ENCODE measurements at regions not wholly inside any gene's neighbourhood (a gene's known extent, or its start where the extent isn't known, plus 50 kb on each side); places are given as distances from the start of the nearest gene placed in this dataset.

- H3K4me1 ChIP-seq (ENCODE audit: insufficient read depth, low read length, poor library complexity, severe bottlenecking) = no peaks in the 10 kb centered on the region
- no TSS peak for BruUV-seq (replicated peaks)
- H3K27me3 ChIP-seq (replicated peaks; ENCODE audit: insufficient read depth, low read depth, low read length, poor library complexity) = no peaks in the 10 kb centered on the region
- H3K4me3 ChIP-seq (ENCODE audit: low read depth, low read length, poor library complexity, severe bottlenecking) = no peak overlapping the region
- ChIA-PET CTCF (no interaction called here), POLR2A (ENCODE audit: low non-redundant PET) (no interaction called here)
- no peaks in the 10 kb centered on the region for H3K36me3 ChIP-seq (ENCODE audit: insufficient read depth, low read length, poor library complexity, severe bottlenecking)
- H3K9me3 ChIP-seq (ENCODE audit: low read depth, low read length, poor library complexity, severe bottlenecking) = no peaks in the 10 kb centered on the region
- no peak for DNase-seq (ENCODE audit: low spot score)
- no peak overlapping the region for H3K27ac ChIP-seq (ENCODE audit: low read depth, low read length, poor library complexity, severe bottlenecking)
- TF ChIP-seq, protein P1, sequence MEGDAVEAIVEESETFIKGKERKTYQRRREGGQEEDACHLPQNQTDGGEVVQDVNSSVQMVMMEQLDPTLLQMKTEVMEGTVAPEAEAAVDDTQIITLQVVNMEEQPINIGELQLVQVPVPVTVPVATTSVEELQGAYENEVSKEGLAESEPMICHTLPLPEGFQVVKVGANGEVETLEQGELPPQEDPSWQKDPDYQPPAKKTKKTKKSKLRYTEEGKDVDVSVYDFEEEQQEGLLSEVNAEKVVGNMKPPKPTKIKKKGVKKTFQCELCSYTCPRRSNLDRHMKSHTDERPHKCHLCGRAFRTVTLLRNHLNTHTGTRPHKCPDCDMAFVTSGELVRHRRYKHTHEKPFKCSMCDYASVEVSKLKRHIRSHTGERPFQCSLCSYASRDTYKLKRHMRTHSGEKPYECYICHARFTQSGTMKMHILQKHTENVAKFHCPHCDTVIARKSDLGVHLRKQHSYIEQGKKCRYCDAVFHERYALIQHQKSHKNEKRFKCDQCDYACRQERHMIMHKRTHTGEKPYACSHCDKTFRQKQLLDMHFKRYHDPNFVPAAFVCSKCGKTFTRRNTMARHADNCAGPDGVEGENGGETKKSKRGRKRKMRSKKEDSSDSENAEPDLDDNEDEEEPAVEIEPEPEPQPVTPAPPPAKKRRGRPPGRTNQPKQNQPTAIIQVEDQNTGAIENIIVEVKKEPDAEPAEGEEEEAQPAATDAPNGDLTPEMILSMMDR (conservative IDR thresholded peaks at IDR 0.05; ENCODE audit: low read depth, low read length) = no peak
- no peak for TF ChIP-seq EZH2 (IDR thresholded peaks at IDR 0.05; ENCODE audit: borderline replicate concordance, low read depth, low read length, poor library complexity, severe bottlenecking)
- intact Hi-C loops (cut with micrococcal nuclease; ENCODE audit: unreplicated experiment) = no loop called here
Observed at GRCh38 chr10:130541090-130541489, 404.9 kb downstream of the GLRX3 start.

- H3K27me3 ChIP-seq (replicated peaks; ENCODE audit: insufficient read depth, low read depth, low read length, poor library complexity) = no peaks in the 10 kb centered on the region
- ChIA-PET CTCF (no interaction called here), POLR2A (ENCODE audit: low non-redundant PET) (no interaction called here)
- peaks cover 1% of the 10 kb centered on the region for H3K4me1 ChIP-seq (ENCODE audit: insufficient read depth, low read length, poor library complexity, severe bottlenecking)
- BruUV-seq (replicated peaks) = no TSS peak
- TF ChIP-seq EZH2 (IDR thresholded peaks at IDR 0.05; ENCODE audit: borderline replicate concordance, low read depth, low read length, poor library complexity, severe bottlenecking) = no peak
- TF ChIP-seq, protein P1 (conservative IDR thresholded peaks at IDR 0.05; ENCODE audit: low read depth, low read length) = no peak
- no peaks in the 10 kb centered on the region for H3K36me3 ChIP-seq (ENCODE audit: insufficient read depth, low read length, poor library complexity, severe bottlenecking)
- intact Hi-C loops (cut with micrococcal nuclease; ENCODE audit: unreplicated experiment) = no loop called here
- H3K9me3 ChIP-seq (ENCODE audit: low read depth, low read length, poor library complexity, severe bottlenecking) = no peaks in the 10 kb centered on the region
- H3K4me3 ChIP-seq (ENCODE audit: low read depth, low read length, poor library complexity, severe bottlenecking) = no peak overlapping the region
- no peak for DNase-seq (ENCODE audit: low spot score)
- no peak overlapping the region for H3K27ac ChIP-seq (ENCODE audit: low read depth, low read length, poor library complexity, severe bottlenecking)
Observed at GRCh38 chr10:130542761-130543160, 406.6 kb downstream of the GLRX3 start.

DNA sequence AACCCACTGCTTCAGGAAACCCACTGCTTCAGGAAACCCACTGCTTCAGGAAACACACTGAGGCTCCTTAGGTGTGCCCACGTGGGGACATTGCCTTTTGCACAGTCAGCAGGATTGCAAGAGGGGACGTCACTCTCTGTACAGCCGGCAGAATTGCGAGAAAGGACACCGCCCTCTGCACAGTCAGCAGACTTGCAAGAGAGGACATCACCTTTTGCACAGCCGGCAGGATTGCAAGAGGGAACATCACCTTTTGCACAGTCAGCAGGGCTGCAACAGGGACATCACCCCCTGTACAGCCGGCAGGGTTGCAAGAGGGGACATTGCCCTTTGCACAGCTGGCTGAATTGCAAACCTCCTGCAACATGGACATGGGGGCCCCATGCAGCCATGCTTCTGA lies 407.6 kb downstream of the GLRX3 start:
- ChIA-PET CTCF (no interaction called here), POLR2A (ENCODE audit: low non-redundant PET) (no interaction called here)
- no peak overlapping the region for H3K4me3 ChIP-seq (ENCODE audit: low read depth, low read length, poor library complexity, severe bottlenecking)
- H3K36me3 ChIP-seq (ENCODE audit: insufficient read depth, low read length, poor library complexity, severe bottlenecking) = no peaks in the 10 kb centered on the region
- no TSS peak for BruUV-seq (replicated peaks)
- DNase-seq (ENCODE audit: low spot score) = no peak
- H3K9me3 ChIP-seq (ENCODE audit: low read depth, low read length, poor library complexity, severe bottlenecking) = no peaks in the 10 kb centered on the region
- H3K4me1 ChIP-seq (ENCODE audit: insufficient read depth, low read length, poor library complexity, severe bottlenecking) = peaks cover 10% of the 10 kb centered on the region
- H3K27ac ChIP-seq (ENCODE audit: low read depth, low read length, poor library complexity, severe bottlenecking) = no peak overlapping the region
- H3K27me3 ChIP-seq (replicated peaks; ENCODE audit: insufficient read depth, low read depth, low read length, poor library complexity) = no peaks in the 10 kb centered on the region
- intact Hi-C loops (cut with micrococcal nuclease; ENCODE audit: unreplicated experiment) = no loop called here
- TF ChIP-seq, protein P1 (conservative IDR thresholded peaks at IDR 0.05; ENCODE audit: low read depth, low read length) = no peak
- no peak for TF ChIP-seq EZH2 (IDR thresholded peaks at IDR 0.05; ENCODE audit: borderline replicate concordance, low read depth, low read length, poor library complexity, severe bottlenecking)

All from A673 (cell line).